IMR-90 (cell line): ENCODE measurements at regions not wholly inside any gene's neighbourhood (a gene's known extent, or its start where the extent isn't known, plus 50 kb on each side); places are given as distances from the start of the nearest gene placed in this dataset.

Source experiments
- BHLHE40 ChIP-seq: fragments of 150-350 bp; IDR thresholded peaks from 2 replicates; pipeline ENCODE4 v1.6.1; 2016; ENCODE audit warnings: mild to moderate bottlenecking, low read depth, low read length
- CEBPB ChIP-seq: IDR thresholded peaks from 2 replicates; pipeline ENCODE4 v1.6.1; 2012; ENCODE audit warnings: low read depth, low read length, improper control_type of control experiment
- CTCF ChIP-seq: conservative IDR thresholded peaks from 2 replicates; pipeline ENCODE4 v1.5.1; 2012; ENCODE audit warnings: mild to moderate bottlenecking, low read depth, low read length, improper control_type of control experiment
- ELK1 ChIP-seq: fragments of 150-350 bp; IDR thresholded peaks from 2 replicates; pipeline ENCODE4 v1.6.1; 2016; ENCODE audit warnings: low read depth, mild to moderate bottlenecking, low read length, moderate library complexity, borderline replicate concordance
- FOS ChIP-seq: fragments of 150-350 bp; IDR thresholded peaks from 2 replicates; pipeline ENCODE4 v1.6.1; 2016; ENCODE audit warnings: low read depth, low read length
- MAFK ChIP-seq: IDR thresholded peaks from 2 replicates; pipeline ENCODE4 v1.6.1; 2012; ENCODE audit warnings: low read depth, low read length, improper control_type of control experiment
- MAZ ChIP-seq: IDR thresholded peaks from 2 replicates; pipeline ENCODE4 v1.6.1; 2012; ENCODE audit warnings: low read depth, mild to moderate bottlenecking, low read length, improper control_type of control experiment, moderate library complexity, borderline replicate concordance
- MXI1 ChIP-seq: IDR thresholded peaks from 2 replicates; pipeline ENCODE4 v1.6.1; 2012; ENCODE audit warnings: low read depth, mild to moderate bottlenecking, low read length, moderate library complexity, borderline replicate concordance
- POLR2A ChIP-seq: IDR thresholded peaks from 2 replicates; pipeline ENCODE4 v1.6.1; 2012; ENCODE audit warnings: mild to moderate bottlenecking, low read depth, low read length
- RAD21 ChIP-seq: IDR thresholded peaks from 2 replicates; pipeline ENCODE4 v1.6.1; 2012; ENCODE audit warnings: low read length, improper control_type of control experiment
- RFX5 ChIP-seq: IDR thresholded peaks from 2 replicates; pipeline ENCODE4 v1.8.0; 2012; ENCODE audit warnings: low read depth, mild to moderate bottlenecking, low read length, moderate library complexity
- SMC3 ChIP-seq: fragments of 150-350 bp; IDR thresholded peaks from 2 replicates; pipeline ENCODE4 v1.6.1; 2016; ENCODE audit warnings: low read depth, mild to moderate bottlenecking, antibody characterized with exemption, low read length, moderate library complexity

- TF ChIP-seq RFX5 = no peak
- peak; percentile 12; the same call in 1 of the 2 replicates for TF ChIP-seq CTCF
- TF ChIP-seq ELK1 = no peak
- no peak for TF ChIP-seq SMC3
- no peak for TF ChIP-seq POLR2A
- TF ChIP-seq MXI1 = no peak
- no peak for TF ChIP-seq RAD21
- 0 out of 2 replicates have a peak, but pooled peaks have one; percentile 11 for TF ChIP-seq CEBPB
- TF ChIP-seq MAZ = no peak
- TF ChIP-seq MAFK = no peak
- TF ChIP-seq BHLHE40 = no peak
- no peak for TF ChIP-seq FOS
These were observed 1152.3 kb upstream of the GJE1 start for GRCh38 chr6:140980265-140980887.
